Activated T-helper 1 cell treated with anti-CD3 and anti-CD28 coated beads, Interleukin-2, amount 50 U/mL, for 16 hours (primary cell): ENCODE measurements at regions not wholly inside any gene's neighbourhood (a gene's known extent, or its start where the extent isn't known, plus 50 kb on each side); places are given as distances from the start of the nearest gene placed in this dataset.

ENCODE experiments used
- DNase-seq, 2 donors: peaks; one replicate each; pipeline ENCODE4 v3.0.0-alpha.2; 2020; ENCODE audit warnings: low read depth in 1 of 2, low spot score in 1 of 2

- DNase-seq = no peak
Measured at GRCh38 chr12:66848967-66849366, 170.1 kb upstream of the GRIP1 start.

- DNase-seq = no peak
Measured at GRCh38 chr12:66851134-66851533, 172.3 kb upstream of the GRIP1 start.

- DNase-seq = no peak
Measured at GRCh38 chr12:66852091-66852490, 173.2 kb upstream of the GRIP1 start.

GRCh38 chr12:66852765-66853164 lies 173.9 kb upstream of the GRIP1 start:
- no peak for DNase-seq

GRCh38 chr12:66859751-66860440 lies 181.0 kb upstream of the GRIP1 start:
- DNase-seq = no peak

- peak; percentile 8 to 49 for DNase-seq
Measured at GRCh38 chr12:66860752-66861750, 182.2 kb upstream of the GRIP1 start.

- no peak for DNase-seq
Measured at GRCh38 chr12:66862356-66862985, 183.6 kb upstream of the GRIP1 start.

- no peak for DNase-seq
Measured at GRCh38 chr12:66863276-66863675, 184.4 kb upstream of the GRIP1 start.

- DNase-seq = no peak
Measured at GRCh38 chr12:66877925-66878324, 199.0 kb upstream of the GRIP1 start.

- no peak for DNase-seq
Measured at GRCh38 chr12:66879409-66879808, 200.5 kb upstream of the GRIP1 start.

- DNase-seq = no peak
Measured at GRCh38 chr12:66881386-66881785, 202.5 kb upstream of the GRIP1 start.

- DNase-seq = no peak
Measured at GRCh38 chr12:66884091-66884490, 205.2 kb upstream of the GRIP1 start.

- no peak for DNase-seq
Measured at GRCh38 chr12:66885115-66885875, 206.4 kb upstream of the GRIP1 start.

GRCh38 chr12:66896797-66897196 lies 217.9 kb upstream of the GRIP1 start:
- no peak for DNase-seq

GRCh38 chr12:66898700-66899469 lies 220.0 kb upstream of the GRIP1 start:
- DNase-seq = no peak

- DNase-seq = no peak
Measured at GRCh38 chr12:66899588-66899987, 220.7 kb upstream of the GRIP1 start.

- no peak for DNase-seq
Measured at GRCh38 chr12:66900616-66901015, 221.7 kb upstream of the GRIP1 start.

GRCh38 chr12:66901138-66901932 lies 222.5 kb upstream of the GRIP1 start:
- DNase-seq = no peak

GRCh38 chr12:66902020-66902419 lies 223.1 kb upstream of the GRIP1 start:
- DNase-seq = no peak
